Calu3 (cell line): ENCODE measurements at regions not wholly inside any gene's neighbourhood (a gene's known extent, or its start where the extent isn't known, plus 50 kb on each side); places are given as distances from the start of the nearest gene placed in this dataset.

Experiments used
- BruUV-seq: library from RNA; stranded (reverse); fragments of 400-500 nt; replicated peaks from 2 replicates; lab custom pipeline; 2021; lab: Mats Ljungman, UMichigan
- CTCF ChIA-PET: fragments of 300-600 bp; sonication (Branson Sonifier 250); formaldehyde crosslinking; loops from one replicate; lab custom pipeline; 2022; ENCODE audit warnings: antibody characterized with exemption; lab: Charles Lee
- DNase-seq: peaks from one replicate; pipeline ENCODE4 v3.0.0; 2022
- H3K27ac Mint-ChIP-seq: one replicate; pipeline ENCODE4 v1.8.0; 2022; ENCODE audit warnings: mixed read lengths; ENCODE audit not compliant: unreplicated experiment
- H3K27me3 Mint-ChIP-seq: one replicate; pipeline ENCODE4 v1.8.0; 2022; ENCODE audit warnings: mixed read lengths; ENCODE audit not compliant: unreplicated experiment
- H3K36me3 Mint-ChIP-seq: one replicate; pipeline ENCODE4 v1.8.0; 2022; ENCODE audit warnings: mild to moderate bottlenecking, moderate library complexity, mixed read lengths; ENCODE audit not compliant: insufficient read depth, unreplicated experiment
- H3K4me1 Mint-ChIP-seq: one replicate; pipeline ENCODE4 v1.8.0; 2022; ENCODE audit warnings: mild to moderate bottlenecking, low read depth, mixed read lengths; ENCODE audit not compliant: unreplicated experiment
- H3K4me3 Mint-ChIP-seq: one replicate; pipeline ENCODE4 v1.8.0; 2022; ENCODE audit warnings: mild to moderate bottlenecking, low read depth, moderate library complexity, mixed read lengths; ENCODE audit not compliant: unreplicated experiment
- H3K9me3 Mint-ChIP-seq: one replicate; pipeline ENCODE4 v1.8.0; 2022; ENCODE audit warnings: low read depth, mixed read lengths; ENCODE audit not compliant: unreplicated experiment
- intact Hi-C: fragments of 100-400 bp; cut with micrococcal nuclease; formaldehyde crosslinking; loops from one replicate; pipeline ENCODE4 v1.10.0; 2022; ENCODE audit not compliant: unreplicated experiment
- TF ChIP-seq, protein P1 (sequence below): fragments of 200-600 bp; IDR thresholded peaks from one replicate; pipeline ENCODE4 v1.8.0; 2022; ENCODE audit warnings: antibody characterized with exemption; ENCODE audit not compliant: unreplicated experiment

- DNase-seq: no peak
- TF ChIP-seq, protein P1, sequence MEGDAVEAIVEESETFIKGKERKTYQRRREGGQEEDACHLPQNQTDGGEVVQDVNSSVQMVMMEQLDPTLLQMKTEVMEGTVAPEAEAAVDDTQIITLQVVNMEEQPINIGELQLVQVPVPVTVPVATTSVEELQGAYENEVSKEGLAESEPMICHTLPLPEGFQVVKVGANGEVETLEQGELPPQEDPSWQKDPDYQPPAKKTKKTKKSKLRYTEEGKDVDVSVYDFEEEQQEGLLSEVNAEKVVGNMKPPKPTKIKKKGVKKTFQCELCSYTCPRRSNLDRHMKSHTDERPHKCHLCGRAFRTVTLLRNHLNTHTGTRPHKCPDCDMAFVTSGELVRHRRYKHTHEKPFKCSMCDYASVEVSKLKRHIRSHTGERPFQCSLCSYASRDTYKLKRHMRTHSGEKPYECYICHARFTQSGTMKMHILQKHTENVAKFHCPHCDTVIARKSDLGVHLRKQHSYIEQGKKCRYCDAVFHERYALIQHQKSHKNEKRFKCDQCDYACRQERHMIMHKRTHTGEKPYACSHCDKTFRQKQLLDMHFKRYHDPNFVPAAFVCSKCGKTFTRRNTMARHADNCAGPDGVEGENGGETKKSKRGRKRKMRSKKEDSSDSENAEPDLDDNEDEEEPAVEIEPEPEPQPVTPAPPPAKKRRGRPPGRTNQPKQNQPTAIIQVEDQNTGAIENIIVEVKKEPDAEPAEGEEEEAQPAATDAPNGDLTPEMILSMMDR: no peak
- no TSS peak for BruUV-seq
- Mint-ChIP-seq H3K4me3 (no peak overlapping the region), H3K4me1 (no peaks in the 10 kb centered on the region), H3K9me3 (no peaks in the 10 kb centered on the region), H3K27ac (no peak overlapping the region), H3K36me3 (no peaks in the 10 kb centered on the region), H3K27me3 (peaks cover 85% of the 10 kb centered on the region)
- CTCF ChIA-PET: no interaction called here
- intact Hi-C loops: no loop called here
Observed at GRCh38 chr20:40283689-40284088, 405.3 kb downstream of the MAFB start.

DNA sequence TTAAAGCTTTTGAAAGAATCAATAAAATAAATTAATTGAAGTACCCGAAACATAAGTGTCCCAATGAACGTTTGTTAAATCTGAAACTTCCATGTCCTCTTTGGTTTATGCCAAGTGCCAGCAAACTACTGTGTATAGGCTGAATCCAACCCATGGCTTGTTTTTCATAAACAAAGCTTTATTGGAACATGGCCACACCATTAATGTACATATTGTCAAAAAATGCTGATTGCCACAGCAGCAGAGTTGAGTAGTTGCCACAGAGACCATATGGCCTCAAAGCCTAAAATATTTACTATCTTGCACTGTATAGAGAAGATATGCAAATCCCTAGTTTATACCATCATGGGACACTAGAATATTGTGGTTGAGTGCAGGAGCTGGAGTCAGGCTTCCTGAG, 406.1 kb downstream of the MAFB start:
- Mint-ChIP-seq H3K4me3 (no peak overlapping the region), H3K27me3 (peaks cover 85% of the 10 kb centered on the region), H3K36me3 (no peaks in the 10 kb centered on the region), H3K27ac (no peak overlapping the region), H3K4me1 (no peaks in the 10 kb centered on the region), H3K9me3 (no peaks in the 10 kb centered on the region)
- CTCF ChIA-PET: no interaction called here
- DNase-seq: no peak
- TF ChIP-seq, protein P1: no peak
- intact Hi-C loops: no loop called here
- no TSS peak for BruUV-seq

DNA sequence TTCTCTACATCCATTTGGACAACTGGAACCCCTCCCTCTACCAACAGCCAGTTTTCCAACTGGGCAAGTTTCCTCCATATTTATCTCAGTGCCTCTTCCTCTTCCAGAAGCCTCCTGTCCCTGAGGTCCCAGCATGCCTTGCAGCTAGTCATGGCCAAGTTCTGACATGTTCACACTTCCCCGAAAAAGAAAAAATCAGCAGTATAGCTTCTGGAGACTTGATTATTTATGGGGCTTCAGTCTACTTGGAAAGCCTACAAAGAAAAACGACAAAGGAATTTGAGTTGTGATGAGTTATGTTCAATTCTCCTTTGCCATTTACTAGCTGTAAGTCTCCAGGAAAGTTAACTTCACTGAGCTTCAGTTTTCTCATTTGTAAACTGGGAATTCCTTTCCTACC, 406.5 kb downstream of the MAFB start:
- BruUV-seq: no TSS peak
- no peak overlapping the region for H3K27ac Mint-ChIP-seq
- H3K36me3 Mint-ChIP-seq: no peaks in the 10 kb centered on the region
- no peak for DNase-seq
- CTCF ChIA-PET: no interaction called here
- TF ChIP-seq, protein P1: no peak
- H3K9me3 Mint-ChIP-seq: no peaks in the 10 kb centered on the region
- intact Hi-C loops: no loop called here
- peaks cover 85% of the 10 kb centered on the region for H3K27me3 Mint-ChIP-seq
- H3K4me3 Mint-ChIP-seq: no peak overlapping the region
- no peaks in the 10 kb centered on the region for H3K4me1 Mint-ChIP-seq

- intact Hi-C loops: no loop called here
- CTCF ChIA-PET: no interaction called here
- H3K4me1 Mint-ChIP-seq: no peaks in the 10 kb centered on the region
Observed at GRCh38 chr20:40280616-40281015, 408.4 kb downstream of the MAFB start.

More at GRCh38 chr20:40280616-40281015, 408.4 kb downstream of the MAFB start:
- BruUV-seq: no TSS peak
- TF ChIP-seq, protein P1: no peak
- Mint-ChIP-seq H3K27ac (no peak overlapping the region), H3K9me3 (no peaks in the 10 kb centered on the region), H3K4me3 (no peak overlapping the region), H3K27me3 (peaks cover 67% of the 10 kb centered on the region), H3K36me3 (no peaks in the 10 kb centered on the region)
- no peak for DNase-seq
